ENCODE measurements at regions not wholly inside any gene's neighbourhood (a gene's known extent, or its start where the extent isn't known, plus 50 kb on each side); places are given as distances from the start of the nearest gene placed in this dataset.

GRCh38 chr11:112558691-112559090 lies 298.0 kb upstream of the PLET1 start:
- no peak for TF ChIP-seq ATF7 (IDR thresholded peaks at IDR 0.05)
- no peak for TF ChIP-seq ATF7 (CRISPR knock-in tag; IDR thresholded peaks at IDR 0.05)
- no peak for TF ChIP-seq CTCF (CRISPR knock-in tag; IDR thresholded peaks at IDR 0.05)
- no peak for TF ChIP-seq ZNF282 (IDR thresholded peaks at IDR 0.05; ENCODE audit: partially characterized antibody)
- no peak for TF ChIP-seq NR2F1 (CRISPR knock-in tag; IDR thresholded peaks at IDR 0.05)
- no peak for TF ChIP-seq ZSCAN21 (CRISPR knock-in tag; IDR thresholded peaks at IDR 0.05; ENCODE audit: borderline replicate concordance)
- no peak for TF ChIP-seq ZNF552 (CRISPR knock-in tag; IDR thresholded peaks at IDR 0.05; ENCODE audit: borderline replicate concordance)
- TF ChIP-seq MTERF4 (CRISPR knock-in tag; IDR thresholded peaks at IDR 0.05), result no peak
- TF ChIP-seq ZFX (CRISPR knock-in tag; IDR thresholded peaks at IDR 0.05; ENCODE audit: low read depth), result no peak
- no peak for TF ChIP-seq ZNF274 (CRISPR knock-in tag; IDR thresholded peaks at IDR 0.05)
- no peak for TF ChIP-seq RXRB (CRISPR knock-in tag; IDR thresholded peaks at IDR 0.05; ENCODE audit: borderline replicate concordance)
- no peak for TF ChIP-seq EP300 (IDR thresholded peaks at IDR 0.05; ENCODE audit: low read depth in 2 of 2, low read length in 2 of 2)
- TF ChIP-seq EP300 (CRISPR knock-in tag; IDR thresholded peaks at IDR 0.05; ENCODE audit: borderline replicate concordance), result no peak
- no peak for TF ChIP-seq ZNF850 (CRISPR knock-in tag; conservative IDR thresholded peaks at IDR 0.05)

All from HepG2 (cell line).